HEK293T (cell line): ENCODE measurements at regions not wholly inside any gene's neighbourhood (a gene's known extent, or its start where the extent isn't known, plus 50 kb on each side); places are given as distances from the start of the nearest gene placed in this dataset.

Experiments
- CTCF ChIA-PET: fragments of 350-600 bp; formaldehyde crosslinking; extraction: SDS; loops from one replicate; lab custom pipeline; 2021; ENCODE audit warnings: antibody characterized with exemption, inconsistent platforms; lab: Yijun Ruan, JAX
- POLR2A ChIA-PET: fragments of 350-600 bp; formaldehyde crosslinking; extraction: SDS; loops from one replicate; lab custom pipeline; 2020; ENCODE audit warnings: antibody characterized with exemption, inconsistent platforms; lab: Yijun Ruan, JAX
- DNase-seq: peaks from one replicate; pipeline ENCODE4 v3.0.0; 2012; ENCODE audit warnings: mixed read lengths; ENCODE audit errors: extremely low spot score
- ARNT ChIP-seq: fragments of 450-650 bp; IDR thresholded peaks from 2 replicates; pipeline ENCODE4 v1.6.1; 2017; ENCODE audit warnings: mild to moderate bottlenecking
- BHLHE40 ChIP-seq: fragments of 450-650 bp; IDR thresholded peaks from 2 replicates; pipeline ENCODE4 v1.6.1; 2016; ENCODE audit warnings: mild to moderate bottlenecking, moderate library complexity, borderline replicate concordance
- CTBP1 ChIP-seq: fragments of 450-650 bp; IDR thresholded peaks from 2 replicates; pipeline ENCODE4 v1.6.1; 2016; ENCODE audit warnings: borderline replicate concordance
- ELF4 ChIP-seq: fragments of 450-650 bp; IDR thresholded peaks from 2 replicates; pipeline ENCODE4 v1.6.1; 2017; ENCODE audit warnings: antibody characterized with exemption
- FOXA1 ChIP-seq: fragments of 450-650 bp; IDR thresholded peaks from 2 replicates; pipeline ENCODE4 v1.6.1; 2016; ENCODE audit warnings: mild to moderate bottlenecking
- FOXK2 ChIP-seq: fragments of 450-650 bp; IDR thresholded peaks from 2 replicates; pipeline ENCODE4 v1.6.1; 2016; ENCODE audit warnings: mild to moderate bottlenecking
- FOXM1 ChIP-seq: fragments of 450-650 bp; IDR thresholded peaks from 2 replicates; pipeline ENCODE4 v1.6.1; 2017; ENCODE audit warnings: mild to moderate bottlenecking, borderline replicate concordance
- HDGF ChIP-seq: fragments of 450-650 bp; IDR thresholded peaks from 2 replicates; pipeline ENCODE4 v1.6.1; 2017; ENCODE audit warnings: antibody characterized with exemption, borderline replicate concordance
- L3MBTL2 ChIP-seq: fragments of 450-650 bp; conservative IDR thresholded peaks from 2 replicates; pipeline ENCODE4 v1.6.1; 2016; ENCODE audit warnings: mild to moderate bottlenecking
- LEF1 ChIP-seq: fragments of 450-650 bp; IDR thresholded peaks from 2 replicates; pipeline ENCODE4 v1.6.1; 2017; ENCODE audit warnings: mild to moderate bottlenecking, borderline replicate concordance
- NFRKB ChIP-seq: fragments of 450-650 bp; IDR thresholded peaks from 2 replicates; pipeline ENCODE4 v1.6.1; 2016; ENCODE audit warnings: mild to moderate bottlenecking, moderate library complexity
- SP1 ChIP-seq: fragments of 450-650 bp; IDR thresholded peaks from 2 replicates; pipeline ENCODE4 v1.6.1; 2017
- SUZ12 ChIP-seq: fragments of 450-650 bp; IDR thresholded peaks from 2 replicates; pipeline ENCODE4 v1.6.1; 2016; ENCODE audit warnings: mild to moderate bottlenecking
- TARDBP ChIP-seq: fragments of 450-650 bp; IDR thresholded peaks from 2 replicates; pipeline ENCODE4 v1.6.1; 2016
- ZNF384 ChIP-seq: fragments of 450-650 bp; IDR thresholded peaks from 2 replicates; pipeline ENCODE4 v1.6.1; 2016
- TF ChIP-seq, protein P1 (sequence below): fragments of 450-650 bp; IDR thresholded peaks from 2 replicates; pipeline ENCODE4 v1.6.1; 2016

DNA sequence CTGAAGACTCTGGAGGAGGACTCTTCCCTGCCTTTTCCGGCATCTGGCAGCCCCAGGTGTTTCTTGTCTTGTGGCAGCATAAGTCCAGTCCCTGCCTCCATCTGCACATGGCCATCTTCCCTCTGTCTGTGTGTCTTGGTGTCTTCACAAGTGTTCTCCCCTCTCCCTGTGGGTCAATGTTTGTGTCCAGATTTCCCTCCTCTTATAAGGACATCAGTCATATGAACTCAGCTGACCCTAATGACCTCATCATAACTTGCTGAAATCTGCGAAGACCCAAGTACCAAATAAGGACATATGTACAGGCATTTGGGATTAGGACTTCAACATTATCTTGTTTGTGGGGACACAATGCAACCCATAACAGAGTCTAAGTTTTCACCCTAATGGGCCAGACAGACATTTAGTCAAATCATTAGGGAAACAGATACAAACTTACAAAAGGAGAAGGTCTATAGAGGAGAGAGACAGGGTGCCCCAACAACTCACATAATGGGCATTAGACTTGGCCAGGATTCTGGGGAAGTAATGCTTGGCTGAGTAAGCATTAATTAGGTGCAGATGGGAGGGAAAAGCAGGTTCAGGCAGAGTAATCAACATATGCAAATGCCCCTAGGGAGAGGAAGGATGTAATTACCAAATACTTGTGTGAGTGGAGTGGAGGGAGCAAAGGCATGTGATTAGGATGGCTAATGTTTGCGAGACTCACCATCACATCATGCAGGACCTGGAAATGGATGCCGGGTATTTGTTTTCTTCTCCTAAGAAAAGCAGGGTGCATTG is 372.8 kb upstream of the TBL1XR1 start:
- ChIA-PET CTCF (no interaction called here), POLR2A (no interaction called here)
- DNase-seq: no peak
- TF ChIP-seq FOXM1 (no peak), ARNT (no peak), TARDBP (no peak), ELF4 (no peak), SP1 (no peak), HDGF (no peak), ZNF384 (no peak), SUZ12 (no peak), CTBP1 (no peak), FOXA1 (no peak), BHLHE40 (no peak), FOXK2 (no peak), L3MBTL2 (no peak), LEF1 (no peak), NFRKB (no peak)
- TF ChIP-seq, protein P1, sequence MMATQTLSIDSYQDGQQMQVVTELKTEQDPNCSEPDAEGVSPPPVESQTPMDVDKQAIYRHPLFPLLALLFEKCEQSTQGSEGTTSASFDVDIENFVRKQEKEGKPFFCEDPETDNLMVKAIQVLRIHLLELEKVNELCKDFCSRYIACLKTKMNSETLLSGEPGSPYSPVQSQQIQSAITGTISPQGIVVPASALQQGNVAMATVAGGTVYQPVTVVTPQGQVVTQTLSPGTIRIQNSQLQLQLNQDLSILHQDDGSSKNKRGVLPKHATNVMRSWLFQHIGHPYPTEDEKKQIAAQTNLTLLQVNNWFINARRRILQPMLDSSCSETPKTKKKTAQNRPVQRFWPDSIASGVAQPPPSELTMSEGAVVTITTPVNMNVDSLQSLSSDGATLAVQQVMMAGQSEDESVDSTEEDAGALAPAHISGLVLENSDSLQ: no peak

GRCh38 chr3:177571271-177571943 is 374.1 kb upstream of the TBL1XR1 start:
- CTCF ChIA-PET: no interaction called here

DNA sequence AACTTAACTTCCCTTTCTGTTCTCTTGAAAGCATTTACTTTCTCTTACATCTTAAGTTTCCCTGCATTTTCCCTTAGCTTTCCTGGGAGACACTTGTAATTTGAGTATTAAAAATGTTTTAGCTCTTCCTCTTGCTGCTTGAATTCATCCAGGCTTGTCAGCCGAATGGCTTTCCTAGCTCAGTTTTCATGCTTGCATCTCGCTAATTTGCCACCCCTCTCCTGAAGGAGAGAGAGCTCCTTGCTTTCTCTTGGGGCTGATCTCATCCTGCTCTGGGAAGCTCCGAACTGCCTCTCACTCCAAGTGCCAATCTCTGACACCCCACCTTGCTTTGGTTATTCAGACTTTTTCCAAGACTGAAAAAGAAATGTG is 374.6 kb upstream of the TBL1XR1 start:
- TF ChIP-seq ZNF384 (no peak), NFRKB (no peak), BHLHE40 (no peak), ARNT (no peak), L3MBTL2 (no peak), SUZ12 (no peak), CTBP1 (no peak), TARDBP (no peak), FOXM1 (no peak), FOXA1 (no peak), HDGF (no peak), LEF1 (no peak), FOXK2 (no peak), ELF4 (no peak)
- TF ChIP-seq, protein P1: no peak
- ChIA-PET POLR2A (no interaction called here), CTCF (no interaction called here)
- DNase-seq: no peak

More at GRCh38 chr3:177571271-177571943, 374.1 kb upstream of the TBL1XR1 start:
- no peak for DNase-seq
- no peak for TF ChIP-seq BHLHE40
- TF ChIP-seq CTBP1: no peak
- TF ChIP-seq FOXA1: no peak
- no peak for TF ChIP-seq ELF4
- no peak for TF ChIP-seq NFRKB
- no peak for TF ChIP-seq FOXM1
- TF ChIP-seq TARDBP: no peak
- TF ChIP-seq HDGF: no peak
- TF ChIP-seq ZNF384: no peak
- no peak for TF ChIP-seq LEF1
- no peak for TF ChIP-seq ARNT
- TF ChIP-seq SUZ12: no peak
- TF ChIP-seq, protein P1: no peak
- POLR2A ChIA-PET: no interaction called here

GRCh38 chr3:177574222-177574856 is 377.1 kb upstream of the TBL1XR1 start:
- TF ChIP-seq, protein P1: no peak
- TF ChIP-seq LEF1 (no peak), FOXA1 (no peak), ARNT (no peak), CTBP1 (no peak), L3MBTL2 (no peak), SP1 (no peak), HDGF (no peak), FOXK2 (no peak), ELF4 (no peak), TARDBP (no peak), NFRKB (no peak)
- ChIA-PET POLR2A (no interaction called here), CTCF (no interaction called here)
- no peak for DNase-seq

- CTCF ChIA-PET: interaction anchor here (0.5 kb wide), 1 partner anchor 704 kb away, joined by 4 read pairs; no protein-coding TSS in a partner anchor
- POLR2A ChIA-PET: no interaction called here
- TF ChIP-seq ZNF384 (no peak), SUZ12 (no peak), HDGF (no peak), FOXM1 (no peak), CTBP1 (no peak), ELF4 (no peak), L3MBTL2 (no peak), FOXA1 (no peak), FOXK2 (no peak), LEF1 (no peak), SP1 (no peak), NFRKB (no peak), TARDBP (no peak), BHLHE40 (no peak), ARNT (no peak)
- TF ChIP-seq, protein P1: no peak
- DNase-seq: no peak
Measured at GRCh38 chr3:177576746-177577145, 379.5 kb upstream of the TBL1XR1 start.
